ENCODE measurements at regions not wholly inside any gene's neighbourhood (a gene's known extent, or its start where the extent isn't known, plus 50 kb on each side); places are given as distances from the start of the nearest gene placed in this dataset.

GRCh38 chr22:48849963-48850657 lies 977.6 kb downstream of the BRD1 start:
- WGBS (ENCODE audit: low lambda C conversion rate), result 33% methylated on average over 10 of the region's 13 CpGs
- Histone ChIP-seq H3K4me3 (replicated peaks in 1 of 3; ENCODE audit: insufficient read depth in 1 of 3, low read depth in 2 of 3, low read length in 3 of 3) (no peak overlapping the region), H3K4me2 (ENCODE audit: low read depth, low read length) (no peak overlapping the region), H3K4me1 (ENCODE audit: insufficient read depth, low read length) (peaks cover 14% of the 10 kb centered on the region), H3K27me3 (ENCODE audit: control insufficient read depth in 1 of 2, insufficient read depth in 2 of 2, low read length in 2 of 2) (peaks cover 0 to 13% of the 10 kb centered on the region in 2 experiments; a peak in 1 of 5 replicates), H3K9me3 (ENCODE audit: low read length) (no peaks in the 10 kb centered on the region), H4K20me1 (ENCODE audit: insufficient read depth, low read length) (no peaks in the 10 kb centered on the region), H3K36me3 (replicated peaks in 1 of 2; ENCODE audit: control insufficient read depth in 1 of 2, insufficient read depth in 2 of 2, low read length in 2 of 2) (no peaks in the 10 kb centered on the region), H3K27ac (ENCODE audit: extremely low read length, insufficient read depth, low read length) (no peak overlapping the region), H2AFZ (ENCODE audit: low read length) (no peak overlapping the region), H3K79me2 (ENCODE audit: insufficient read depth, low read length) (no peaks in the 10 kb centered on the region), H3K9ac (ENCODE audit: insufficient read depth, low read depth, low read length) (no peak overlapping the region)
- intact Hi-C loops (cut with micrococcal nuclease; ENCODE audit: unreplicated experiment), result loop anchor here (2.0 kb wide), 1 partner anchor 33 kb away; no protein-coding TSS in a partner anchor
- TF ChIP-seq POLR2AphosphoS2 (IDR thresholded peaks at IDR 0.05; ENCODE audit: low read depth, low read length) (no peak), ZNF512B (CRISPR knock-in tag; IDR thresholded peaks at IDR 0.05; ENCODE audit: borderline replicate concordance) (no peak), EZH2 (conservative IDR thresholded peaks at IDR 0.05; ENCODE audit: low read depth, low read length) (no peak), FOXC1 (CRISPR knock-in tag; IDR thresholded peaks at IDR 0.05; ENCODE audit: borderline replicate concordance) (no peak), ZNF263 (CRISPR knock-in tag; IDR thresholded peaks at IDR 0.05) (peak; percentile 58), NR2F2 (IDR thresholded peaks at IDR 0.05; ENCODE audit: borderline replicate concordance, low read depth) (no peak), HNRNPK (IDR thresholded peaks at IDR 0.05; ENCODE audit: low read depth, low read length, poor library complexity, severe bottlenecking) (peak; percentile 55), KLF12 (CRISPR knock-in tag; IDR thresholded peaks at IDR 0.05; ENCODE audit: borderline replicate concordance) (no peak), PCBP1 (IDR thresholded peaks at IDR 0.05; ENCODE audit: borderline replicate concordance, low read depth, low read length) (0 out of 2 replicates have a peak, but pooled peaks have one; percentile 30), YY1 (IDR thresholded peaks at IDR 0.05; ENCODE audit: insufficient read depth, insufficient replicate concordance, low read depth, low read length) (no peak), CREB1 (IDR thresholded peaks at IDR 0.05) (no peak), CREB1 (CRISPR knock-in tag; IDR thresholded peaks at IDR 0.05) (no peak), SIN3B (IDR thresholded peaks at IDR 0.05; ENCODE audit: low read length) (no peak)
- CTCF ChIA-PET (ENCODE audit: low intra/inter-chr PET ratio, low total read pairs), result no interaction called here
- in situ Hi-C loops (cut with HindIII; ENCODE audit: extremely low pct_ligation_motif_present, low pct_unique_long_range_greater_than_20kb), result no loop called here
- ATAC-seq (no peak), FAIRE-seq (no peak), DNase-seq (ENCODE audit: low spot score) (no peak)
- POLR2A ChIA-PET, result no interaction called here
- BruUV-seq (replicated peaks), result no TSS peak

All from HepG2 (cell line).